EH (cell line): ENCODE measurements at regions not wholly inside any gene's neighbourhood (a gene's known extent, or its start where the extent isn't known, plus 50 kb on each side); places are given as distances from the start of the nearest gene placed in this dataset.
A peak's percentile ranks its signal among the peaks of the same experiment; 100 is the strongest.

Experiments used
- DNase-seq: peaks from one replicate; pipeline ENCODE4 v3.0.0-alpha.2; 2015; ENCODE audit warnings: low read depth

- peak; percentile 24 for DNase-seq
These were observed 149.6 kb upstream of the DYRK2 start for GRCh38 chr12:67498991-67499390.

DNA sequence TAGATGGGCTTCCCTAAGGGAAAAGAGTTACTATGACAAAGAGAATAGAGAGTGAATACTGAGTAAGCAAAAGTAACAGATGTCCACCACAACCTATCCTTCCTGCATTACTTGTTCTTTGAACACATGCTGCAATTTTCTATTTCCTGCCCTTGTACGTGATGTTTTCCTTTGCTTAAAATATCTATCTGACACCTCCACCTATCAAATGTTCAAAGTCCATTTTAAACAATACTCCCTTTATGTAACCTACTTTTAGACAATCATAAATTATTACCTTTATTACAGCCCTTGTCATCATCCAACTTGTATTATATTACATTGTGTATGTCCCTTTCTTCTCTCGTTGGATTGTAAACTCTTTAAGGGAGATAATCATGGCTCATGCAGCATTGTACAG is 147.2 kb upstream of the DYRK2 start:
- DNase-seq, result no peak

DNA sequence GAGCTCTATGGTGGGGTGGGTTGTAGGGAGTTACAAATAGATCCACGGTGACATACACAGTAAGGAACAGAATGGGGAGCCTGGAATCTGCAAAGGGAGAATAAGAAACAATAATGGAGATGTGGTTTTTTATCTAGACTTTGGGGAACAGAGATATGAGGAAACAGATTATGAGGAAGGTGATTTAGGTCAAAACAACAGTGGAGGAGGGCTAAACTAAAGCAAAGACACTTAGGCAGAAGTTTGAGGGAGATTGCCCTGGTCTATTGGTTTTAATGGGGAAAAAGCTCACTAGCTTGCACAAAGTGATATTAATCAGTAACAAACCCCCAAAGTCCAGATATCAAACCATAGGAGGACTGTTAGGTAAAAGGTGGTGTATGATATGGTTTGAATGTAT is 144.5 kb upstream of the DYRK2 start:
- DNase-seq, result no peak

DNA sequence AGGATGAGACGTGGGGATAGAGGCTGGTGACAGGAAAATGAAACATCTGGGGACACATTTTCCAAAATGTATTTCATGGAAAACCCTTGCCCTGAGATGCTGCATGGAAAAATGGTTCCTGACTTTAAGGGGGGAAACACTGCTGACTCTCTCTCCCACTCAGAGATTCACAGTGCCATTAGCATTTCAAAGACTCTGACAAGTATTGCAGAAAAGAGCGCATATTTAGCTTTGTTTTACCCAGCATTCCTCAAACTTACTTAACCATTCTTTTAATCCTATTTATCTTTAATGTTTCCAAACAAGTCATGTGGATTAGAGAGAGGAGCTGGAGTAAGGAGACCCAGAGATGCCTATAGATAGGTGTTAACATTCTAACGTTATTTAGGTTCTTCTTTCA is 141.8 kb upstream of the DYRK2 start:
- no peak for DNase-seq

DNA sequence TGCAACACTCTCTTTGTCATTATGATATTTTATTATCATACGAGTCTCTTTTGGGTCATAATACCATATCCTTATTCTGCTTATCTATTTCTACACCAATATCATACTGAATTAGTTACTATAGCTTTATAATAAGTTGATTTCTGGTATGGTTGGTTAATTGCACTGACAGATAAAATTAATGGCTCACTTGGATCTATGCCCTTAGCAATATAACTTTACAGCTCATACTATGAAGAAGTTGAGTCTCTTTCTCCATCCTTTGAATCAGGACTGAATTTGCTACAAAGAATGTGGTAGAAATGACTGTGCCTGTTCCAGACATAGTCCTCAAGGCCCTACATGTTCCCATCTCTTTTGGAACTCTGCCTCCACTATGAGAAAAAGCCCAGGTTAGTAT is 139.7 kb upstream of the DYRK2 start:
- peak; percentile 4 for DNase-seq

- DNase-seq, result peak; percentile 6
These were observed 138.7 kb upstream of the DYRK2 start for GRCh38 chr12:67509666-67510386.

- DNase-seq, result peak; percentile 44
These were observed 136.5 kb upstream of the DYRK2 start for GRCh38 chr12:67512061-67512460.

GRCh38 chr12:67514502-67514901 is 134.0 kb upstream of the DYRK2 start:
- no peak for DNase-seq

DNA sequence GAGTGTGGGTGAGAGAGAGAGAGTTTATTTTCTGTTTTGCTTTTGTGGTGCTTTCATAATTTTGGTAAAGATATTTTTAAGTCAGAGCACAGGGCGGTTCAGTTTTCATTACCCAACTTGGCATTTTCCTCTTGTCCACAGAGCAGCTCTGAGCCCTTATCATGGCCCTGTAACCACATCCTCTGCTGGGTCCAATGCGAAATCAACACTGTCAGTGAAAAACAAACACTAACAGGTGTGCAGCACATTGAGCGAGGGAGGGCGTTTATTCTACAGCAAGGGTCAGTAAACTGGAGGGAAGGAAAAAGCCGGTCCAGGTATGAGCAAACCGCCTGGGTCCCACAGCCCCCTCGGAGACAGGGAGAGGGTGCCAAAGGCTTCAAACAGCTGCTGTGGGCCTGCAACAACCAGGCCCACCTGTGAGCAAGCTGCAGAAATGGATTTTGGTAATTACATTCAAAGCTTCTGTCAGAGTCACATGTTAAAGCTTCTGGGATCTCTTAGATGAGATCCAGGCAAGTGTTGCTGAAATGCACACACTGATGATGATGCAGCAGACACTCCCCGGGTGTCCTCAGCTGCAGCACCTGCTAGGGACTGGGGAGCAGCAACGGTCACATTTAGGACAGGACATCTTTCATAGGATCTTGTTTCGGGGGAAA is 132.7 kb upstream of the DYRK2 start:
- no peak for DNase-seq

- peak; percentile 10 for DNase-seq
These were observed 131.2 kb upstream of the DYRK2 start for GRCh38 chr12:67517181-67517887.

DNA sequence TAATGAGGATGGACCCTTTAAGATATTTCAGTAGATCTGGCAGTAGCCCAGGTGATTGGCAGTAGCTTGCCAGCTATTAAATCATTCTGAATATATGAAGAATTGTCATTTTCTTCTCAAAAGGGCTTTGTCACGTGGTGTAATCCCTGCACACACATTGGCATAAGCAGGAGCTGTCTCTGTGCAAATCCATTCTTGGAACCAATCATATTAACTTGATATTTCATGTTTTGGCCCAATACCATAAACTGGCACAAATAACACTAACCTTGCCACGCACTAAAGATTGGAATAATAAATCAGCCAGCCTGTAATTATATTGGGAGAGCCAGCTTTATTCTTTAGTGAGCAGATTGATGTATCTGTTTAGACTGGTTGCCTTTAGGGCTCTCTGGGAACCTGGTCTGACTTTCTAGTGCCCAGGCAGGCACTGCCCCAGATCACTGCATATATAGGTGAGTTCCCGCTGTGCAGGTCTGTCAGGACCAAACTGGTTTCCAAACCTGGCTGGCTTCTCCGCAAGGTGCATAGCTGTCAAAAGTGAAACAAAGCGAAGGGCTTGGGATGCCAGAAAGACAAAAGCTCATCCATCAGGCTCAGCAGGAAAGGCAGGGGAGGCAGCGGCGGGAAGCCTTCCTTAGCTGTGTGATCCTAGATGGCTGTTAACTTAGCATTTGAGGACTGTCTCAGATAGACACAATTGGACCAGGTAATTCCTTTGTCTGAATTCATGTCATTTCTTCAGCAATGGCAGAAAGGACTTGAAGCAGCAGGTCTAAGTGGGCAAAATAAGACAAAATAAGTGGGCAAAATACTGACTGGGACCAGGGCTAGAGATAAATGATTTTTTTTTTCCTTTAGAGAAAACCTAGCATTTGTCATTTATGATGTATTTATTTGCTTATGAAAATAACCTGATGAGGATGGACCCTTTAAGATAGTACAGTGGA is 128.8 kb upstream of the DYRK2 start:
- DNase-seq, result no peak

GRCh38 chr12:67520606-67521005 is 127.9 kb upstream of the DYRK2 start:
- DNase-seq, result peak; percentile 68

DNA sequence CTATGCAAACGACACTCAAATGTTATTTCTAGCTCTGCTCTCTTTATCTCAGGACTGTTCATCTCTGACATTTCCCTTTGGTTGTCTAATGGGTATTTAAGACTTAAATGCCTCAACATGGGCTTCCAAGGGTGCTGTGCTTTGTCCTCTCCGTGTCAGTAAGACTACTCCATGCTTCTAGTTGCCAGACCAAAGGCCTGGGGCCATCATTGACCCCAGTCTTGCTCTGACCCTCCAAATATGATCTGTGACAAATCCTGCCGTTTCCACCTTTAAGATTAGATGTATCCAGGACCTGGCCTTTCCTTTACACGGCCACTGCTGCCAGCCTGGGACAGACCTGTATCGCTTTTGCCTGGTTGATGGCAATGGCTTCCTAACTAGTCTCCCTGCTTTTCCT is 126.3 kb upstream of the DYRK2 start:
- no peak for DNase-seq

DNA sequence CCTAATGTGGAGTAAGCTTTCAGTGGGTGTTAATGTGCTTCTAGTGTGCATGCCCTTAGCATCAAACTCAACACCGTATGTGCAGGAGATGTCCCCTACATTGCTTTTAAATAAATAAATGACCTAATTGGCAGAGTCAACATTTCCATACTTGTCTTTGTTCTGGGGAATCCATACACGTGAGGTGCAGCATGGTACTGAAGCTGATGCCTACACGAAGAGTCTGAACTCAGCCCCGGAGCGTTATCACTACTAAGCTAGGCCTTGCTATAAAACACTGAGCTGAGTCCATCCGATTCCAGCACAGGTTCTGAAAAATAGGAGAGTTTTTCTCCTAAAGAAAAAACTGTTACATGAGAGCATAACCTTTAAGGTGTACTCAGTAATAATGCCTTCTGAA is 125.0 kb upstream of the DYRK2 start:
- DNase-seq, result no peak

DNA sequence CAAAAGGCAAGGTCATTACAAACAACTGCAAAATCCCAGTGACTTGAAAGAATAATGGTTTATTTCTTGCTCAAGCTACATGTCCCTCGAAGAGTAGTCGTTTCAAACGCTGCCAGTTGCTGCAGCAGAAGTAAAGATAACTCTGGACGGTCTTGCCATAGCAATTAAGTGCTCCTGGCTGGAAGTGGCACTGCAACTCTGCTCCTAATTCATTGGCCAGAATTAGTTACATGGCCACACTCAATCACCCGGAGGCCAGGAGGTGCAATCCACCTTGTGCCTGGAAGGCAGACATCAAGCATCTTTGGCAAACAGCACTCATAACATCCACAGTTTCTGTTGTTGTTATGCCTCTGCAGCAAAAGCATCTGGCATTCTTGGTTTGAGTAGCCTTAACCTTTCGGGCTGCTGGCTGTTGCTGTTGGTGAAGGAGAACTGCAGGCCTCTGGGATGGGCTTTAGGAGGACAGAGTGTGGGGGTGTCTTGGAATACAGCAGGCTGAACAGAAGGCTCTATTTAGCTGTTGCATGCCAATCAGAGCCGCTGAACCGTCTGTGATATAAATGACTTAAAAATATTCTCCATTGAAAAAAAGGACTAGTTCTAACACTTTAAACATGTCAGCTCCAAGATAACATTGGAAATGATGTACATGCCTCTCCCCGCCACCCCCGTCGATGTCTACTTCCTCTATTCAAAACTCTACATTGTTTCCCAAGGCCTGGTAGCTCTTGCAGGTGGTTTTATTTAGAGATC is 123.5 kb upstream of the DYRK2 start:
- no peak for DNase-seq

GRCh38 chr12:67525617-67525884 is 123.0 kb upstream of the DYRK2 start:
- no peak for DNase-seq

DNA sequence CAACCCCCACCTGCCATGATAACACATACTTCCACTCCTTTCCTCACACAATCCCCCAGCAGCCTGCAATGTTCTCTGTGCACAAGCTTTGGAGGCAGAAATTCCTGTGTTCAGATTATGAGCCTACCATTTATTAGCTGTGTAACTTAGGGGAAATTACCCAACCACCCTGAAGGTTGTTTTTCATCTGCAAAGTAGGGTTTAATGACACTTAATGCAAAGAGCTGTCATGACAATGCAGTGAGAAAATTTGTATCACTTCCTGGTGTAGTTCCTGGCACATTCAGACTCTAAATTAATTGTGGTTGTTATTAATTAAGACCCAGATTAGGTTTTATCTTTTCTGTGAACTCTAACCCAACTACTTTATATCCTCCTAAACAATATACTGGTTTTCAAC is 122.4 kb upstream of the DYRK2 start:
- DNase-seq, result no peak

- DNase-seq, result peak; percentile 25
These were observed 117.5 kb upstream of the DYRK2 start for GRCh38 chr12:67531051-67531450.

DNA sequence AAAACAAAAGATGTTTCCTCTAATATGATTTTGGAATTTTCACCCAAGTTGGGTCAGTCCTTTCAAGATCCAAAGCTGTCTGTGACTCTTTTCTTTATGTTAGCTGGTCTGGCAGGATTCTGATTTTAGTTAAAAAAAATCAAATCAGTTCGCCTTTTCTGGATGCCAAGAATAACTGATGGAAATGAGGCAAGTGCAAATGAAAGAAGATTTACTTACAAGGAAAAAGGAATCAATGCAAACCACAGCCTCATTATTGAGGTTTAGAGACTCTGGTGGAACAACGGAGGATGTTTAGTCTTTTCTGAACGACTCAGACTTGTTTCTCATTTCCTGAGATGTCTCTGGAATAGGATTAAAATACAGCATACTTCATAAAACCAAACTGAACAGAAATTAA is 117.0 kb upstream of the DYRK2 start:
- peak; percentile 51 for DNase-seq

DNA sequence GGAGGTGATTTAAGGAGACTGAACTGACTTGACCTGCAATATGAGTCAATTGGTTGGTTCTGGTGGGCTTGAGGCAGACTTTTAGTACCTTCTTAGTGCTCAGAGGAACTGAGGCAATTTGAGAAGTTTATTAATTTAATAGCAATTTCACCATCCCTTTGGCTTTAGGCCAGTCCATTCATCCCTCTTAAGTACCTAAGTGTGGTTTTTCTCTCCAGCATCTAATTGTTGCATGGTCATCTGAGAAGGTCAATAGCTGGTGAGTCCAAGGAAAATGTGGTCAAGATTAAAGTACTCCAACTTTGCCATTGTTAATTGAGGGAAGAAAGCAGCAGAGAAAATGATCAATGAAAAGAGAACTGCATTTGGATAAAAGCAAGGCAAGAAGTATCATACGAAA is 115.4 kb upstream of the DYRK2 start:
- DNase-seq, result no peak

GRCh38 chr12:67534046-67534445 is 114.5 kb upstream of the DYRK2 start:
- no peak for DNase-seq

GRCh38 chr12:67534681-67535080 is 113.9 kb upstream of the DYRK2 start:
- peak; percentile 96 for DNase-seq
